PC-9 (cell line): ENCODE measurements at regions not wholly inside any gene's neighbourhood (a gene's known extent, or its start where the extent isn't known, plus 50 kb on each side); places are given as distances from the start of the nearest gene placed in this dataset.

Experiments
- BruUV-seq: library from RNA; stranded (reverse); fragments of 400-500 nt; replicated peaks from 2 replicates; lab custom pipeline; 2021; lab: Mats Ljungman, UMichigan
- CTCF ChIA-PET: fragments of 300-600 bp; sonication (Branson Sonifier 250); formaldehyde crosslinking; loops from one replicate; lab custom pipeline; 2022; ENCODE audit warnings: antibody characterized with exemption; lab: Charles Lee
- POLR2A ChIA-PET: fragments of 300-600 bp; sonication (Branson Sonifier 250); formaldehyde crosslinking; loops from one replicate; lab custom pipeline; 2022; ENCODE audit warnings: antibody characterized with exemption; ENCODE audit not compliant: unreplicated experiment; lab: Charles Lee
- DNase-seq, 2 experiments: peaks; one replicate each; pipeline versions ENCODE4 v3.0.0 to v3.0.0-alpha.2; 2015 to 2022; ENCODE audit warnings: mixed read lengths in 1 of 2
- H2AFZ ChIP-seq: fragments of 200-600 bp; sonication (generic); 2 replicates; pipeline ENCODE4 v1.8.1; 2017; ENCODE audit warnings: antibody characterized with exemption
- H3F3A ChIP-seq: fragments of 200-600 bp; sonication (generic); 2 replicates; pipeline ENCODE4 v1.8.1; 2017; ENCODE audit warnings: antibody characterized with exemption, mild to moderate bottlenecking, low read depth; ENCODE audit not compliant: insufficient read depth
- H3K27ac ChIP-seq: fragments of 200-600 bp; sonication (generic); 2 replicates; pipeline ENCODE4 v1.6.1; 2016; ENCODE audit warnings: mixed run types
- H3K27me3 ChIP-seq: fragments of 200-600 bp; sonication (generic); 2 replicates; pipeline ENCODE4 v1.6.1; 2016; ENCODE audit warnings: low read depth, mixed run types; ENCODE audit not compliant: insufficient read depth
- H3K36me3 ChIP-seq: fragments of 200-600 bp; sonication (generic); 2 replicates; pipeline ENCODE4 v1.6.1; 2016; ENCODE audit warnings: low read depth, mixed run types
- H3K4me1 ChIP-seq: fragments of 200-600 bp; sonication (generic); replicated peaks from 2 replicates; pipeline ENCODE4 v1.6.1; 2016; ENCODE audit warnings: mixed run types; ENCODE audit not compliant: insufficient read depth
- H3K4me2 ChIP-seq: fragments of 200-600 bp; sonication (generic); 2 replicates; pipeline ENCODE4 v1.6.1; 2017; ENCODE audit warnings: mixed run types
- H3K4me3 ChIP-seq: fragments of 200-600 bp; sonication (generic); 2 replicates; pipeline ENCODE4 v1.6.1; 2016; ENCODE audit warnings: mixed run types
- H3K79me2 ChIP-seq: fragments of 200-600 bp; sonication (generic); 2 replicates; pipeline ENCODE4 v1.6.1; 2017; ENCODE audit warnings: low read depth, mixed run types
- H3K9me2 ChIP-seq: fragments of 200-600 bp; sonication (generic); 2 replicates; pipeline ENCODE4 v1.8.1; 2017; ENCODE audit warnings: mild to moderate bottlenecking; ENCODE audit not compliant: insufficient read depth
- H3K9me3 ChIP-seq: fragments of 200-600 bp; sonication (generic); 2 replicates; pipeline ENCODE4 v1.8.1; 2016; ENCODE audit warnings: low read depth; ENCODE audit not compliant: insufficient read depth
- H4K20me1 ChIP-seq: fragments of 200-600 bp; sonication (generic); 2 replicates; pipeline ENCODE4 v1.8.1; 2017; ENCODE audit not compliant: insufficient read depth
- CTCF ChIP-seq: fragments of 200-600 bp; sonication (generic); conservative IDR thresholded peaks from 2 replicates; pipeline ENCODE4 v1.6.1; 2017; ENCODE audit warnings: mixed run types, antibody characterized with exemption, mild to moderate bottlenecking, moderate library complexity
- EZH2 ChIP-seq: fragments of 200-600 bp; sonication (generic); IDR thresholded peaks from 2 replicates; pipeline ENCODE4 v1.8.0; 2017; ENCODE audit warnings: antibody characterized with exemption, low read depth
- intact Hi-C: fragments of 100-400 bp; cut with micrococcal nuclease; formaldehyde crosslinking; loops from one replicate; pipeline ENCODE4 v1.10.0; 2022; ENCODE audit not compliant: unreplicated experiment

DNA sequence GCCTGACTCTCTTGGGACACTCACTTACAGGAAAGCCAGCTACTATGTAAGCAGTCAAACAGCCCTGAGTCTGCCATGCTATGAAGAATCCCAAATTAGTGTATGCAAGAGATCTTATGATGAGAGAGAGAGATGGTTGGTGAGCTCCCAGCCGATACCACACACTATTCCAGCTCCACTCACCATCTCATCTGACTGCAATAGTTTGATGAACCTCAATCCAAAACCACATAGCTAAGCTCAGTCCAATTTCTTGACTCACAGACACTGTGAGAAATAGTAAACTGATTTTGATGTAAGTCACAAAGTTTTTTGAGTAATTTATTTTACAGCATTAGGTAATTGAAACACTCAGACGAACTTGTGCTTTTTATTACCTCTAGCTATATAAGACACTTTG, 441.4 kb downstream of the COL12A1 start:
- Histone ChIP-seq H2AFZ (no peak overlapping the region), H3K4me2 (no peak overlapping the region), H3K27me3 (no peaks in the 10 kb centered on the region), H3F3A (no peaks in the 10 kb centered on the region), H3K79me2 (no peaks in the 10 kb centered on the region), H3K9me2 (no peaks in the 10 kb centered on the region), H4K20me1 (no peaks in the 10 kb centered on the region), H3K4me1 (no peaks in the 10 kb centered on the region), H3K4me3 (no peak overlapping the region), H3K9me3 (no peaks in the 10 kb centered on the region; the same call in 1 of the 2 replicates), H3K27ac (no peak overlapping the region), H3K36me3 (no peaks in the 10 kb centered on the region)
- no peak for TF ChIP-seq EZH2
- TF ChIP-seq CTCF, result no peak
- no TSS peak for BruUV-seq
- intact Hi-C loops, result no loop called here
- ChIA-PET CTCF (no interaction called here), POLR2A (no interaction called here)
- DNase-seq, result no peak

- no peaks in the 10 kb centered on the region for H3F3A ChIP-seq
- H2AFZ ChIP-seq, result no peak overlapping the region
- DNase-seq, result no peak
- H3K79me2 ChIP-seq, result no peaks in the 10 kb centered on the region
- H3K9me3 ChIP-seq, result no peaks in the 10 kb centered on the region; the same call in 1 of the 2 replicates
- H3K27me3 ChIP-seq, result no peaks in the 10 kb centered on the region
- BruUV-seq, result no TSS peak
- CTCF ChIA-PET, result no interaction called here
- H4K20me1 ChIP-seq, result no peaks in the 10 kb centered on the region
- H3K9me2 ChIP-seq, result no peaks in the 10 kb centered on the region
- TF ChIP-seq CTCF (no peak), EZH2 (no peak)
- no peak overlapping the region for H3K27ac ChIP-seq
- POLR2A ChIA-PET, result no interaction called here
- no peak overlapping the region for H3K4me3 ChIP-seq
- H3K36me3 ChIP-seq, result no peaks in the 10 kb centered on the region
- no peaks in the 10 kb centered on the region for H3K4me1 ChIP-seq
- no peak overlapping the region for H3K4me2 ChIP-seq
- intact Hi-C loops, result no loop called here
Measured at GRCh38 chr6:74762841-74763240, 443.0 kb downstream of the COL12A1 start.

DNA sequence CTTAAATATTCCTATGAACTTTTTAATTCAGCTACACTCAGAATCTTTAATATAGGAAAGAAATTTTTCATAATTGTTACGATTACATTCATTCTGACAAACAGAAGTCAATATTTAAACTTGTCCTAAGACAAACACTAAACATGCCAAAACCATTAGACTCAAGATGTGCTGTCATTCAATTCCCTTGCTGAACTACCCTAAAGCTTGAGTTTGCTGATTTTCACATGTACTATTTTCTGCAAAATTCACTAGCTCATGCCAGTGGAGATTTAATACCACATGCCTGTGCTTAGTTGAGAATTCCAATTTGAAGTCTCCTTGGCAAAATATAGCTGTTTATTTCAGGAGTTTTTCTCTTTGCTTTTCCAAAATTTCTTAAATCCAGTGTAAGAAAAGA, 448.0 kb downstream of the COL12A1 start:
- H3K27ac ChIP-seq, result no peak overlapping the region
- H3K27me3 ChIP-seq, result no peaks in the 10 kb centered on the region
- H3K4me1 ChIP-seq, result no peaks in the 10 kb centered on the region
- no peak for DNase-seq
- no peak overlapping the region for H3K4me3 ChIP-seq
- ChIA-PET POLR2A (no interaction called here), CTCF (no interaction called here)
- H3K36me3 ChIP-seq, result no peaks in the 10 kb centered on the region; the same call in 1 of the 2 replicates
- H3K4me2 ChIP-seq, result no peak overlapping the region
- TF ChIP-seq EZH2 (no peak), CTCF (no peak)
- intact Hi-C loops, result no loop called here
- no peaks in the 10 kb centered on the region for H3K9me2 ChIP-seq
- no peak overlapping the region for H2AFZ ChIP-seq
- H3K9me3 ChIP-seq, result no peaks in the 10 kb centered on the region
- H3K79me2 ChIP-seq, result no peaks in the 10 kb centered on the region
- no TSS peak for BruUV-seq
- H4K20me1 ChIP-seq, result no peaks in the 10 kb centered on the region
- H3F3A ChIP-seq, result no peaks in the 10 kb centered on the region
